Glutamatergic neuron (in vitro differentiated cells): ENCODE measurements at regions not wholly inside any gene's neighbourhood (a gene's known extent, or its start where the extent isn't known, plus 50 kb on each side); places are given as distances from the start of the nearest gene placed in this dataset.
A peak's percentile ranks its signal among the peaks of the same experiment; 100 is the strongest.

Experiments
- DNase-seq: peaks from one replicate; pipeline ENCODE4 v3.0.0; 2022
- H3K27ac Mint-ChIP-seq: one replicate; pipeline ENCODE4 v1.8.0; 2020; ENCODE audit warnings: mild to moderate bottlenecking, mixed read lengths, inconsistent platforms; ENCODE audit not compliant: unreplicated experiment
- H3K27me3 Mint-ChIP-seq: one replicate; pipeline ENCODE4 v1.8.0; 2020; ENCODE audit warnings: mild to moderate bottlenecking, moderate library complexity, mixed read lengths, inconsistent platforms; ENCODE audit not compliant: unreplicated experiment
- H3K36me3 Mint-ChIP-seq: one replicate; pipeline ENCODE4 v1.8.0; 2020; ENCODE audit warnings: mild to moderate bottlenecking, mixed read lengths, inconsistent platforms; ENCODE audit not compliant: unreplicated experiment
- H3K4me1 Mint-ChIP-seq: one replicate; pipeline ENCODE4 v1.8.0; 2020; ENCODE audit warnings: mild to moderate bottlenecking, low read depth, mixed read lengths, inconsistent platforms; ENCODE audit not compliant: unreplicated experiment
- H3K4me3 Mint-ChIP-seq: one replicate; pipeline ENCODE4 v1.8.0; 2020; ENCODE audit warnings: mild to moderate bottlenecking, mixed read lengths, inconsistent platforms; ENCODE audit not compliant: unreplicated experiment
- H3K9me3 Mint-ChIP-seq: one replicate; pipeline ENCODE4 v1.8.0; 2020; ENCODE audit warnings: mild to moderate bottlenecking, moderate library complexity, mixed read lengths, inconsistent platforms; ENCODE audit not compliant: unreplicated experiment
- TF ChIP-seq, protein P1 (sequence below): fragments of 200-600 bp; sonication (generic); IDR thresholded peaks from one replicate; pipeline ENCODE4 v1.5.0; 2021; ENCODE audit not compliant: partially characterized antibody, unreplicated experiment

DNA sequence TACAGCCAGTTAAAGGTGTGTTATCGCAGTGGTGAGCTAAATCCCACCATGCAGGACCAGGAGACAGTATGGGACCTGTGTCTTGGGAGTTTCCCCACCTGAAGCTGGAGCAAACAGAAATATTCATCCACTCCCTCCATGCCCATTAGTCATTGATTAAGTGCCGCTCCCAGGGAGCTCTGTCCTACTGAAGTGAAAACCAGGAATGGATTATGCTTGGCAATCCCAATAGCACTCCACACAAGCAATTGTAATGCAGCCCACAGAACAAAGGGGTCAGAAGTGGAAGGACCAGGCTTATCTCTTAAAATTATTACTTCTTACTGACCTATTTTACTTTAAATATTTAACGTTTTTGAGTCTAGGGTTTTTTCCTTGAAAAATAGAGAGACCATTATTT lies 1005.4 kb downstream of the ADGRL2 start:
- Mint-ChIP-seq H3K36me3 (no peaks in the 10 kb centered on the region), H3K4me3 (no peak overlapping the region), H3K27me3 (no peaks in the 10 kb centered on the region), H3K27ac (no peak overlapping the region), H3K4me1 (peaks cover 8% of the 10 kb centered on the region), H3K9me3 (no peaks in the 10 kb centered on the region)
- TF ChIP-seq, protein P1, sequence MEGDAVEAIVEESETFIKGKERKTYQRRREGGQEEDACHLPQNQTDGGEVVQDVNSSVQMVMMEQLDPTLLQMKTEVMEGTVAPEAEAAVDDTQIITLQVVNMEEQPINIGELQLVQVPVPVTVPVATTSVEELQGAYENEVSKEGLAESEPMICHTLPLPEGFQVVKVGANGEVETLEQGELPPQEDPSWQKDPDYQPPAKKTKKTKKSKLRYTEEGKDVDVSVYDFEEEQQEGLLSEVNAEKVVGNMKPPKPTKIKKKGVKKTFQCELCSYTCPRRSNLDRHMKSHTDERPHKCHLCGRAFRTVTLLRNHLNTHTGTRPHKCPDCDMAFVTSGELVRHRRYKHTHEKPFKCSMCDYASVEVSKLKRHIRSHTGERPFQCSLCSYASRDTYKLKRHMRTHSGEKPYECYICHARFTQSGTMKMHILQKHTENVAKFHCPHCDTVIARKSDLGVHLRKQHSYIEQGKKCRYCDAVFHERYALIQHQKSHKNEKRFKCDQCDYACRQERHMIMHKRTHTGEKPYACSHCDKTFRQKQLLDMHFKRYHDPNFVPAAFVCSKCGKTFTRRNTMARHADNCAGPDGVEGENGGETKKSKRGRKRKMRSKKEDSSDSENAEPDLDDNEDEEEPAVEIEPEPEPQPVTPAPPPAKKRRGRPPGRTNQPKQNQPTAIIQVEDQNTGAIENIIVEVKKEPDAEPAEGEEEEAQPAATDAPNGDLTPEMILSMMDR = no peak
- DNase-seq = no peak

DNA sequence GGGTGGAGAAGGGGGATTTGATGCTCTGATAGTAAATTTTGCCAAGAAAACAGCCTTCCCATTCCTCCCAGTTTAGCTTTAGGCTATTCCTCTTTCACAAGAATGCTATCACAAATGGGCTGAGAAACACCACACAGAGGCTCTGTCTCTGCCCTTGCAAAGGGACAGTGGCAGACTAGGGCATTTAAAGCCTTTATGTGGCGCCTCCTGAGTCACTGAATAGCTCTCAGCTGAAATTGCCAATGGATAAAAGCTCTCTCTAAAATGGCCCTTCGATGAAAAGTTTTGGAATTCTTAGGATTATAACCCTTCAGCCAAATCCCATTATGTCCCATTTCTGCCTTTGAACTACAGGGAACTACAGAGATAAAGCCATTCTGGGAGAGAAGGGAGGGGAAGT lies 1000.4 kb downstream of the ADGRL2 start:
- no peak for DNase-seq
- TF ChIP-seq, protein P1 = no peak
- no peak overlapping the region for H3K27ac Mint-ChIP-seq
- no peaks in the 10 kb centered on the region for H3K9me3 Mint-ChIP-seq
- no peak overlapping the region for H3K4me3 Mint-ChIP-seq
- H3K27me3 Mint-ChIP-seq = no peaks in the 10 kb centered on the region
- H3K36me3 Mint-ChIP-seq = no peaks in the 10 kb centered on the region
- H3K4me1 Mint-ChIP-seq = peaks cover under 1% of the 10 kb centered on the region

DNA sequence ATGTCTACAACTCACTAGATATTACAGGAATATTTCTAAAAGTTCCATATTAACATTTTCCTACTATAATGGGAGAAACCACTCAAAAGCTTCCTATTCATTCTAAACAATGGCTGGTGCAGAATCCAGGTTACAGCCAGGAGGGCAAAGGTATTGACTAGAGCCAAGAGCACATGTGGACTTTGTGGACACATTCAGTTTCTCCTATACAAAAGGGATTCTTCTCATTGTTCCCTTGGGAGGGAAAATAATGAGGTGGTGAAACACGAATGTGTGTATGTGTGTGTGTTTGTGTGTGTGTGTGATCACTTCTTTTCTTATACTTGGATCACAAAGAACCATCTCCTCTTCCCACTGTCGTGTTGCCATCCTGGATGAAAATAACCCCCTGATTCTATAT lies 1000.0 kb downstream of the ADGRL2 start:
- TF ChIP-seq, protein P1 = no peak
- Mint-ChIP-seq H3K27ac (no peak overlapping the region), H3K4me3 (no peak overlapping the region), H3K9me3 (no peaks in the 10 kb centered on the region), H3K27me3 (no peaks in the 10 kb centered on the region), H3K36me3 (no peaks in the 10 kb centered on the region), H3K4me1 (no peaks in the 10 kb centered on the region)
- no peak for DNase-seq

DNA sequence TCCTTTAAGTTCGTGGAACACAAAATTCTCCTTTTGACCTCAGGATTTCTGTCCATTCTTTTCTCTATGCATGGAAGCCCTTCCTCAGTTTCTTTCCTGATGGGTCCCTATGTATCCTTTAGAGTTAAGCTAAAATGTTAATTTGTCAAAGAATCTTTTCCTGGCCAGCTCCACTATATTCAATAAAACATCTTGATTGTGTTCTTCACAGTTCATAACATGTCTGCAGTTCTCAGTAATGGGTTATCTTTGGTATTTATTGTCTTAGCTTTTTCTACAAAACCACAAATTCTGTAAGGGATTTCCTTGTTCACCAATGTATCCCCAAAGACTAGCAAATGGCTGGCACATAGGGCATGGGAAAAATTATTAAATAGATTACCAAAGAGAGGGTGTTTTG lies 998.5 kb downstream of the ADGRL2 start:
- H3K9me3 Mint-ChIP-seq = peaks cover 2% of the 10 kb centered on the region
- H3K27ac Mint-ChIP-seq = no peak overlapping the region
- no peak overlapping the region for H3K4me3 Mint-ChIP-seq
- DNase-seq = no peak
- H3K27me3 Mint-ChIP-seq = no peaks in the 10 kb centered on the region
- no peaks in the 10 kb centered on the region for H3K36me3 Mint-ChIP-seq
- no peaks in the 10 kb centered on the region for H3K4me1 Mint-ChIP-seq
- TF ChIP-seq, protein P1 = no peak

DNA sequence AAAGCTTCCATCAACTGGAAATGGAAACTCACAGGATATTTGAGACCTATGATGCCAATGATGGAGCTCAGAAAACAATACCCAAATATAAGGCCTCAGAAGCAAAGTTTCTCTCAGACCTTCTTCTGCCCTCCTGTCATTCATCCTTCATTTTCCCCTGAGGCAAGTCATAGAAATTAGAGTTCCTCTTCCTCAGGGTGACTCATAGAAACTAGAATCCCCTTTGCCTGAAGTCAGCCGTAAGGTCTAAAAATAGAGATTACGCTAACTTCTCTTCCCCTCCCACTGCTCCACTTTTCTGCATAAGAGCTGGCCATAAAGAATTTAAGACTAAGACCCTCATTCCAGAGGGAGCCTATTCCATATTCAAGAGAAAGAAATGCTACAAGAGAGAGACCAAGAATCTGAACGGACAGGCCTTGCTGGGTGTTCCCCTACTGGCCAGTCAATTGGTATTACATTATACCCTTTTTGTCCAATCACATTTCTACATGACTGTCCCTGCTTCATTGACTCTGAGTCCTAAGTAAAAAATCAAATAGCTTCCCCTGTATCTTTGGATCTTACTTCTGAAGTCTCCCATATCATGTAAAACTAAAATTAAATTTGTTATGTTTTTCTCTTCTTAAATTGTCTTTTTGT lies 994.9 kb downstream of the ADGRL2 start:
- Mint-ChIP-seq H3K27me3 (no peaks in the 10 kb centered on the region), H3K9me3 (peaks cover 4% of the 10 kb centered on the region), H3K4me1 (no peaks in the 10 kb centered on the region), H3K27ac (no peak overlapping the region), H3K36me3 (no peaks in the 10 kb centered on the region), H3K4me3 (no peak overlapping the region)
- no peak for DNase-seq
- TF ChIP-seq, protein P1 = peak; percentile 35
